ENCODE measurements at regions not wholly inside any gene's neighbourhood (a gene's known extent, or its start where the extent isn't known, plus 50 kb on each side); places are given as distances from the start of the nearest gene placed in this dataset.

DNA sequence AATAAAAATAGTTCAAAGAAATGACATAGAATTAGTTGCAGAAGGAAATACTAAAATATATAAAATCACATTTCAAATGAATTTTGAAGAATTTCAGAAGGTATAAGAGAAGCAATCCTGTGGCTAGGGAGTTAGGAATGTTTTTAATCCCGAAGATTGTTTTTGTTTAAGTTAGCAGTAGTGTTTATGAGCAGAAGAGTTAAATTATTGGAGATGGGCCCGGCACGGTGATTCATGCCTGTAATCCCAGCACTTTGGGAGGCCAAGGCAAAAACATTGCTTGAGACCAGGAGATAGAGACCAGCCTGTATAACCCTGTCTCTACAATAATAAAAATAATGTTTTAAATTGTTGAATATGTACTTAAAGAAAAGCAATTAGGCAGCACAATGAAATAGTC, 432.5 kb downstream of the MFSD1 start:
- Mint-ChIP-seq H3K4me1 (peaks cover 21% of the 10 kb centered on the region), H3K36me3 (ENCODE audit: low read depth) (peaks cover 7% of the 10 kb centered on the region), H3K27me3 (ENCODE audit: insufficient read depth, low read depth, poor library complexity) (peaks cover 5% of the 10 kb centered on the region), H3K27ac (no peak overlapping the region), H3K9me3 (peaks cover 12% of the 10 kb centered on the region), H3K4me3 (no peak overlapping the region)
- Histone ChIP-seq H3K4me1 (ENCODE audit: insufficient read depth) (peaks cover 18% of the 10 kb centered on the region), H3K27ac (ENCODE audit: low read depth) (no peak overlapping the region), H3K9me2 (ENCODE audit: insufficient read depth) (no peaks in the 10 kb centered on the region), H3K36me3 (ENCODE audit: insufficient read depth) (no peaks in the 10 kb centered on the region), H2AFZ (no peak overlapping the region), H4K20me1 (replicated peaks; ENCODE audit: insufficient read depth) (no peaks in the 10 kb centered on the region), H3K27me3 (ENCODE audit: insufficient read depth) (no peaks in the 10 kb centered on the region), H3K79me2 (replicated peaks; ENCODE audit: insufficient read depth) (no peaks in the 10 kb centered on the region), H3K4me2 (no peak overlapping the region), H3F3A (replicated peaks; ENCODE audit: low read depth) (no peaks in the 10 kb centered on the region), H3K4me3 (no peak overlapping the region)
- no peak for ATAC-seq
- no peak for DNase-seq (ENCODE audit: low spot score)
- TF ChIP-seq, protein P1, sequence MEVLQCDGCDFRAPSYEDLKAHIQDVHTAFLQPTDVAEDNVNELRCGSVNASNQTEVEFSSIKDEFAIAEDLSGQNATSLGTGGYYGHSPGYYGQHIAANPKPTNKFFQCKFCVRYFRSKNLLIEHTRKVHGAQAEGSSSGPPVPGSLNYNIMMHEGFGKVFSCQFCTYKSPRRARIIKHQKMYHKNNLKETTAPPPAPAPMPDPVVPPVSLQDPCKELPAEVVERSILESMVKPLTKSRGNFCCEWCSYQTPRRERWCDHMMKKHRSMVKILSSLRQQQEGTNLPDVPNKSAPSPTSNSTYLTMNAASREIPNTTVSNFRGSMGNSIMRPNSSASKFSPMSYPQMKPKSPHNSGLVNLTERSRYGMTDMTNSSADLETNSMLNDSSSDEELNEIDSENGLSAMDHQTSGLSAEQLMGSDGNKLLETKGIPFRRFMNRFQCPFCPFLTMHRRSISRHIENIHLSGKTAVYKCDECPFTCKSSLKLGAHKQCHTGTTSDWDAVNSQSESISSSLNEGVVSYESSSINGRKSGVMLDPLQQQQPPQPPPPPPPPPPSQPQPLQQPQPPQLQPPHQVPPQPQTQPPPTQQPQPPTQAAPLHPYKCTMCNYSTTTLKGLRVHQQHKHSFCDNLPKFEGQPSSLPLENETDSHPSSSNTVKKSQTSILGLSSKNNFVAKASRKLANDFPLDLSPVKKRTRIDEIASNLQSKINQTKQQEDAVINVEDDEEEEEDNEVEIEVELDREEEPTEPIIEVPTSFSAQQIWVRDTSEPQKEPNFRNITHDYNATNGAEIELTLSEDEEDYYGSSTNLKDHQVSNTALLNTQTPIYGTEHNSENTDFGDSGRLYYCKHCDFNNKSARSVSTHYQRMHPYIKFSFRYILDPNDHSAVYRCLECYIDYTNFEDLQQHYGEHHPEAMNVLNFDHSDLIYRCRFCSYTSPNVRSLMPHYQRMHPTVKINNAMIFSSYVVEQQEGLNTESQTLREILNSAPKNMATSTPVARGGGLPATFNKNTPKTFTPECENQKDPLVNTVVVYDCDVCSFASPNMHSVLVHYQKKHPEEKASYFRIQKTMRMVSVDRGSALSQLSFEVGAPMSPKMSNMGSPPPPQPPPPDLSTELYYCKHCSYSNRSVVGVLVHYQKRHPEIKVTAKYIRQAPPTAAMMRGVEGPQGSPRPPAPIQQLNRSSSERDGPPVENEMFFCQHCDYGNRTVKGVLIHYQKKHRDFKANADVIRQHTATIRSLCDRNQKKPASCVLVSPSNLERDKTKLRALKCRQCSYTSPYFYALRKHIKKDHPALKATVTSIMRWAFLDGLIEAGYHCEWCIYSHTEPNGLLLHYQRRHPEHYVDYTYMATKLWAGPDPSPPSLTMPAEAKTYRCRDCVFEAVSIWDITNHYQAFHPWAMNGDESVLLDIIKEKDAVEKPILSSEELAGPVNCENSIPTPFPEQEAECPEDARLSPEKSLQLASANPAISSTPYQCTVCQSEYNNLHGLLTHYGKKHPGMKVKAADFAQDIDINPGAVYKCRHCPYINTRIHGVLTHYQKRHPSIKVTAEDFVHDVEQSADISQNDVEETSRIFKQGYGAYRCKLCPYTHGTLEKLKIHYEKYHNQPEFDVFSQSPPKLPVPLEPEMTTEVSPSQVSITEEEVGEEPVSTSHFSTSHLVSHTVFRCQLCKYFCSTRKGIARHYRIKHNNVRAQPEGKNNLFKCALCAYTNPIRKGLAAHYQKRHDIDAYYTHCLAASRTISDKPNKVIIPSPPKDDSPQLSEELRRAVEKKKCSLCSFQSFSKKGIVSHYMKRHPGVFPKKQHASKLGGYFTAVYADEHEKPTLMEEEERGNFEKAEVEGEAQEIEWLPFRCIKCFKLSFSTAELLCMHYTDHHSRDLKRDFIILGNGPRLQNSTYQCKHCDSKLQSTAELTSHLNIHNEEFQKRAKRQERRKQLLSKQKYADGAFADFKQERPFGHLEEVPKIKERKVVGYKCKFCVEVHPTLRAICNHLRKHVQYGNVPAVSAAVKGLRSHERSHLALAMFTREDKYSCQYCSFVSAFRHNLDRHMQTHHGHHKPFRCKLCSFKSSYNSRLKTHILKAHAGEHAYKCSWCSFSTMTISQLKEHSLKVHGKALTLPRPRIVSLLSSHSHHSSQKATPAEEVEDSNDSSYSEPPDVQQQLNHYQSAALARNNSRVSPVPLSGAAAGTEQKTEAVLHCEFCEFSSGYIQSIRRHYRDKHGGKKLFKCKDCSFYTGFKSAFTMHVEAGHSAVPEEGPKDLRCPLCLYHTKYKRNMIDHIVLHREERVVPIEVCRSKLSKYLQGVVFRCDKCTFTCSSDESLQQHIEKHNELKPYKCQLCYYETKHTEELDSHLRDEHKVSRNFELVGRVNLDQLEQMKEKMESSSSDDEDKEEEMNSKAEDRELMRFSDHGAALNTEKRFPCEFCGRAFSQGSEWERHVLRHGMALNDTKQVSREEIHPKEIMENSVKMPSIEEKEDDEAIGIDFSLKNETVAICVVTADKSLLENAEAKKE (CRISPR knock-in tag; IDR thresholded peaks at IDR 0.05): no peak
- TF ChIP-seq JUNB (IDR thresholded peaks at IDR 0.05; ENCODE audit: unreplicated experiment): no peak
- TF ChIP-seq, protein P2, sequence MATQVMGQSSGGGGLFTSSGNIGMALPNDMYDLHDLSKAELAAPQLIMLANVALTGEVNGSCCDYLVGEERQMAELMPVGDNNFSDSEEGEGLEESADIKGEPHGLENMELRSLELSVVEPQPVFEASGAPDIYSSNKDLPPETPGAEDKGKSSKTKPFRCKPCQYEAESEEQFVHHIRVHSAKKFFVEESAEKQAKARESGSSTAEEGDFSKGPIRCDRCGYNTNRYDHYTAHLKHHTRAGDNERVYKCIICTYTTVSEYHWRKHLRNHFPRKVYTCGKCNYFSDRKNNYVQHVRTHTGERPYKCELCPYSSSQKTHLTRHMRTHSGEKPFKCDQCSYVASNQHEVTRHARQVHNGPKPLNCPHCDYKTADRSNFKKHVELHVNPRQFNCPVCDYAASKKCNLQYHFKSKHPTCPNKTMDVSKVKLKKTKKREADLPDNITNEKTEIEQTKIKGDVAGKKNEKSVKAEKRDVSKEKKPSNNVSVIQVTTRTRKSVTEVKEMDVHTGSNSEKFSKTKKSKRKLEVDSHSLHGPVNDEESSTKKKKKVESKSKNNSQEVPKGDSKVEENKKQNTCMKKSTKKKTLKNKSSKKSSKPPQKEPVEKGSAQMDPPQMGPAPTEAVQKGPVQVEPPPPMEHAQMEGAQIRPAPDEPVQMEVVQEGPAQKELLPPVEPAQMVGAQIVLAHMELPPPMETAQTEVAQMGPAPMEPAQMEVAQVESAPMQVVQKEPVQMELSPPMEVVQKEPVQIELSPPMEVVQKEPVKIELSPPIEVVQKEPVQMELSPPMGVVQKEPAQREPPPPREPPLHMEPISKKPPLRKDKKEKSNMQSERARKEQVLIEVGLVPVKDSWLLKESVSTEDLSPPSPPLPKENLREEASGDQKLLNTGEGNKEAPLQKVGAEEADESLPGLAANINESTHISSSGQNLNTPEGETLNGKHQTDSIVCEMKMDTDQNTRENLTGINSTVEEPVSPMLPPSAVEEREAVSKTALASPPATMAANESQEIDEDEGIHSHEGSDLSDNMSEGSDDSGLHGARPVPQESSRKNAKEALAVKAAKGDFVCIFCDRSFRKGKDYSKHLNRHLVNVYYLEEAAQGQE (IDR thresholded peaks at IDR 0.05; ENCODE audit: unreplicated experiment): no peak
- TF ChIP-seq ZNF114 (CRISPR knock-in tag; IDR thresholded peaks at IDR 0.05): no peak
- TF ChIP-seq NANOG (IDR thresholded peaks at IDR 0.05; ENCODE audit: borderline replicate concordance): no peak
- TF ChIP-seq ZNF331 (CRISPR knock-in tag; IDR thresholded peaks at IDR 0.05; ENCODE audit: low read depth): no peak
- no peak for TF ChIP-seq EZH2phosphoT487 (IDR thresholded peaks at IDR 0.05; ENCODE audit: unreplicated experiment)
- TF ChIP-seq POLR2AphosphoS5 (IDR thresholded peaks at IDR 0.05; ENCODE audit: low read depth): no peak
- TF ChIP-seq, protein P3, sequence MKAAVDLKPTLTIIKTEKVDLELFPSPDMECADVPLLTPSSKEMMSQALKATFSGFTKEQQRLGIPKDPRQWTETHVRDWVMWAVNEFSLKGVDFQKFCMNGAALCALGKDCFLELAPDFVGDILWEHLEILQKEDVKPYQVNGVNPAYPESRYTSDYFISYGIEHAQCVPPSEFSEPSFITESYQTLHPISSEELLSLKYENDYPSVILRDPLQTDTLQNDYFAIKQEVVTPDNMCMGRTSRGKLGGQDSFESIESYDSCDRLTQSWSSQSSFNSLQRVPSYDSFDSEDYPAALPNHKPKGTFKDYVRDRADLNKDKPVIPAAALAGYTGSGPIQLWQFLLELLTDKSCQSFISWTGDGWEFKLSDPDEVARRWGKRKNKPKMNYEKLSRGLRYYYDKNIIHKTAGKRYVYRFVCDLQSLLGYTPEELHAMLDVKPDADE (IDR thresholded peaks at IDR 0.05): no peak
- TF ChIP-seq EZH2 (IDR thresholded peaks at IDR 0.05; ENCODE audit: low read depth, unreplicated experiment): no peak
